Colonic mucosa (tissue), 4 donors: ENCODE measurements at regions not wholly inside any gene's neighbourhood (a gene's known extent, or its start where the extent isn't known, plus 50 kb on each side); places are given as distances from the start of the nearest gene placed in this dataset.

Experiments used
- DNase-seq: peaks from one replicate; pipeline ENCODE4 v3.0.0-alpha.2; 2020
- H3K27ac ChIP-seq: fragments of 200-600 bp; one replicate; pipeline ENCODE4 v1.8.0; 2021
- H3K27me3 ChIP-seq: fragments of 200-600 bp; one replicate; pipeline ENCODE4 v1.8.0; 2021
- H3K36me3 ChIP-seq: fragments of 200-600 bp; one replicate; pipeline ENCODE4 v1.8.0; 2021
- H3K4me1 ChIP-seq: fragments of 200-600 bp; one replicate; pipeline ENCODE4 v1.8.0; 2021; ENCODE audit warnings: mild to moderate bottlenecking
- H3K4me3 ChIP-seq: fragments of 200-600 bp; one replicate; pipeline ENCODE4 v1.8.0; 2021
- H3K9ac ChIP-seq, 2 donors: one replicate each; pipeline ENCODE4 v1.7.0; 2013; ENCODE audit warnings: control low read depth in 2 of 2, low read depth in 2 of 2, low read length in 2 of 2
- H3K9me3 ChIP-seq: fragments of 200-600 bp; one replicate; pipeline ENCODE4 v1.8.0; 2021
- intact Hi-C: fragments of 100-400 bp; cut with DNase I; formaldehyde crosslinking; loops from one replicate; pipeline ENCODE4 v1.14.1; 2022
- TF ChIP-seq, protein P1 (sequence below): fragments of 200-600 bp; IDR thresholded peaks from one replicate; pipeline ENCODE4 v1.8.0; 2022; ENCODE audit warnings: antibody characterized with exemption, mild to moderate bottlenecking
- donor health status: healthy.
- donor health status: DM: no; HTN: no; CAD: no.
- donor health status: DM: no; HTN: no; CAD: no.

DNA sequence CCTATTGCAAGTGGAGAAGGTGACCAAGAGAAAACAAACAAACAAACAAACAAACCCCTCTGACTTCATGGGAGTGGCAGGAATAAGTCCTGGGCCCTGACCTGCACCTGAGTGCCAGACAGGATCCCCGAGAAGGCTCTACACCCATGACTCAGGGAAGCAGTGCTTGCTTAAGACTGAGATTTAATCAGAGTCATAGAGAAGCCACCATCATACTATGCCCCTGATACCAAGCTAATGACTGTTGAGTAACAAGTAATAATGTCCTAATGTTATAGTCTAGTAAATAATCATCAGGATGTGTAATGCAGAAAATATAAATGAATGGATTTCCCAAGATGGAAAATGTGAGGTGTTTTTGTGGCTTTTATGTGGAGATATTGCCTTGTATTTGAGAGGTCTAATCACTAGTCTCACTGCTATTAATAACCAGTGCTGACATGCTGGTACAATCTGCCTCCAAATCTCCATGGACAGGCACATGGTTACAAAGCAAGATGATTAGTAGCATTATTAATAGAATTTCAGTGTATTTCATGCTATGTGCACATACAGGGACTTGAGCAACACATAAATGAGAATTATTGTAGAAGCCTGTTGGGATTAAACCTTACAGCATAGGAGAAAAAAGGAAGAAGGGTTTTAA is 1290.9 kb downstream of the MRPL39 start:
- Histone ChIP-seq H3K27ac (no peak overlapping the region), H3K36me3 (no peaks in the 10 kb centered on the region), H3K4me1 (no peaks in the 10 kb centered on the region), H3K4me3 (no peak overlapping the region), H3K9me3 (no peaks in the 10 kb centered on the region), H3K27me3 (no peaks in the 10 kb centered on the region), H3K9ac (no peak overlapping the region)
- DNase-seq: no peak
- intact Hi-C loops: no loop called here
- TF ChIP-seq, protein P1, sequence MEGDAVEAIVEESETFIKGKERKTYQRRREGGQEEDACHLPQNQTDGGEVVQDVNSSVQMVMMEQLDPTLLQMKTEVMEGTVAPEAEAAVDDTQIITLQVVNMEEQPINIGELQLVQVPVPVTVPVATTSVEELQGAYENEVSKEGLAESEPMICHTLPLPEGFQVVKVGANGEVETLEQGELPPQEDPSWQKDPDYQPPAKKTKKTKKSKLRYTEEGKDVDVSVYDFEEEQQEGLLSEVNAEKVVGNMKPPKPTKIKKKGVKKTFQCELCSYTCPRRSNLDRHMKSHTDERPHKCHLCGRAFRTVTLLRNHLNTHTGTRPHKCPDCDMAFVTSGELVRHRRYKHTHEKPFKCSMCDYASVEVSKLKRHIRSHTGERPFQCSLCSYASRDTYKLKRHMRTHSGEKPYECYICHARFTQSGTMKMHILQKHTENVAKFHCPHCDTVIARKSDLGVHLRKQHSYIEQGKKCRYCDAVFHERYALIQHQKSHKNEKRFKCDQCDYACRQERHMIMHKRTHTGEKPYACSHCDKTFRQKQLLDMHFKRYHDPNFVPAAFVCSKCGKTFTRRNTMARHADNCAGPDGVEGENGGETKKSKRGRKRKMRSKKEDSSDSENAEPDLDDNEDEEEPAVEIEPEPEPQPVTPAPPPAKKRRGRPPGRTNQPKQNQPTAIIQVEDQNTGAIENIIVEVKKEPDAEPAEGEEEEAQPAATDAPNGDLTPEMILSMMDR: no peak

DNA sequence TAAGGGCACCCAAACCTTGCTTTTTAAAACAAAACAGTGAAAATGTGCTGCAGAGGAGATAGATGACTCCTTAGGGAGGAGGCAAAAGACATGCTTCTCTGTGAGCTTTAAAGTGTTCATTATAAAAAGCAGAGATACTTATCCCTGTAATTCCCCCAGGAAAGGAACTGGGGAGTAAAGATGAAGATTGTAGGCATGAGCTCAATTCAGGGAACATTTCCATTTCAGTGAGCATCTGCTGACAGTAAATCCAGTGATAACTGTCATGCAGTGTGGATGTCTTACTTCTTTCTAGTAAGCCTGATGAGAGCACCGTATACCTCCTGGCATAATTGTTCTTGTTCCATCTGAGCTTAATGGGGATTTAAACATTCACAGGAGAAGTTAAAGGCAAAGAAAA is 1296.5 kb downstream of the MRPL39 start:
- Histone ChIP-seq H3K9ac (no peak overlapping the region), H3K36me3 (no peaks in the 10 kb centered on the region), H3K4me3 (no peak overlapping the region), H3K27ac (no peak overlapping the region), H3K9me3 (no peaks in the 10 kb centered on the region), H3K27me3 (no peaks in the 10 kb centered on the region), H3K4me1 (no peaks in the 10 kb centered on the region)
- TF ChIP-seq, protein P1: no peak
- intact Hi-C loops: no loop called here
- DNase-seq: no peak

DNA sequence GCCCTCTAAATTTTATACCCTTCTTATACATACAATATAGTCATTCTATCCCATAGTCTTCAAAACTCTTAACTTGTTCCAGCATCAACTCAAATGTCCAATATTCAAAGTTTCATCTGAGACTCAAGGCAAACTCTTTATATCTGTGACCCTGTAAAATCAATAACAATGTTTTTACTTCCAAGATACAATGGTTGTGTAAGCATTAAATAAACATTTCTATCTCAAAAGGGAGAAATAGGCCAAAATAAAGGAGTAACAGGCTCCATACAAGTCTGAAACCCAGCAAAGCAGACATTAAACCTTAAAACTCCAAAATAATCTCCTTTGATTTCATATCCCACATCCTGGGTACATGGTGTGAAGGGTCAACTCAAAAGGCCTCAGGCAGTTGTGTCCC is 1299.1 kb downstream of the MRPL39 start:
- DNase-seq: no peak
- Histone ChIP-seq H3K9ac (no peak overlapping the region), H3K27ac (no peak overlapping the region), H3K9me3 (no peaks in the 10 kb centered on the region), H3K4me1 (no peaks in the 10 kb centered on the region), H3K4me3 (no peak overlapping the region), H3K36me3 (no peaks in the 10 kb centered on the region), H3K27me3 (no peaks in the 10 kb centered on the region)
- TF ChIP-seq, protein P1: no peak
- intact Hi-C loops: no loop called here

DNA sequence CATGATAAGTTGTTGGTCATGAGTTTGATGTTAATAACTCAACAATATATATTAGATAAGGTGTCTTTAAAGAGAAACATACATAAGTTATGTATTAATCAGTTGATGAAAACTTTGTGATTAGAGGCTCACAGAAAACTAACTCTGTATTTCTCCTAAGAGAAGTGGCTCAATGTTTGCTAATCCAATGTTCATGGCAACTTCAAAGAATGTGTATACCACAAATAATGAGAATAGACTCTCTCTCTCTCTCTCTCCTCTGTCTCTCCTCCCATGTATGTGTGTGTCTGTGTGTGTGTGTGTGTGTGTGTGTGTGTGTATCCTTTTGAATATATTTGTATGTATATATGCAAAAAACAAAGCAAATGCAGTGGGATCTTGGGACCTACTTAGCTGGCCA is 1304.9 kb downstream of the MRPL39 start:
- Histone ChIP-seq H3K4me1 (no peaks in the 10 kb centered on the region), H3K4me3 (no peak overlapping the region), H3K27ac (no peak overlapping the region), H3K9me3 (no peaks in the 10 kb centered on the region), H3K36me3 (no peaks in the 10 kb centered on the region), H3K9ac (no peak overlapping the region), H3K27me3 (no peaks in the 10 kb centered on the region)
- intact Hi-C loops: no loop called here
- TF ChIP-seq, protein P1: no peak
- no peak for DNase-seq

DNA sequence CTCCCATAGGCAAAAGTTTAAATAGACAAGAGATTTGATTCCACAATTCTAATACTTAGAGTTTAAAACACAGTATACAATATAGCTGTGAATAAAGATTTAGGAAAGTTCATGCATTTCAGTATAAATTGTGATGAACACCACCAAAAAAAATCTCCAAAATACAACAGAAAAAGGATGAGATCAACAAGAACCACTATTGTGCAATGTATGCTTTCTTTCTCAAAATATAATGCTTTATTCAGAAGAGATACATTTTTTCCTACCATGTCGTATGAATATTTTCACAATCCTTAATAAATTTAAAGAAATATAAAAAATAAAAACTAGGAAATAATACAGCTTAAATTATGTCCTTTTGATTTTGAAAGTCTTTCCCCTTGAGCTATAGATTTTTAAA is 1309.2 kb downstream of the MRPL39 start:
- no peaks in the 10 kb centered on the region for H3K27me3 ChIP-seq

More for the DNA sequence above, 1309.2 kb downstream of the MRPL39 start:
- Histone ChIP-seq H3K4me3 (no peak overlapping the region), H3K27ac (no peak overlapping the region), H3K9me3 (no peaks in the 10 kb centered on the region), H3K36me3 (no peaks in the 10 kb centered on the region), H3K9ac (no peak overlapping the region), H3K4me1 (no peaks in the 10 kb centered on the region)
- intact Hi-C loops: no loop called here
- TF ChIP-seq, protein P1: no peak
- DNase-seq: no peak
